SK-N-SH (cell line): ENCODE measurements at regions not wholly inside any gene's neighbourhood (a gene's known extent, or its start where the extent isn't known, plus 50 kb on each side); places are given as distances from the start of the nearest gene placed in this dataset.

Experiments used
- CTCF ChIA-PET: fragments of 300-600, 350-600 bp; formaldehyde crosslinking; extraction: SDS; loops from one replicate; lab custom pipeline; 2021; lab: Yijun Ruan, JAX
- POLR2A ChIA-PET: fragments of 350-600 bp; sonication (Branson Sonifier 250); formaldehyde crosslinking; extraction: SDS; loops from one replicate; lab custom pipeline; 2020; ENCODE audit warnings: antibody characterized with exemption, inconsistent platforms; lab: Yijun Ruan, JAX
- DNase-seq: peaks from one replicate; pipeline ENCODE4 v3.0.0; 2012
- H2AFZ ChIP-seq: fragments of 200-600 bp; sonication (generic); 2 replicates; pipeline ENCODE4 v1.8.1; 2016; ENCODE audit warnings: antibody characterized with exemption, mild to moderate bottlenecking, low read depth
- H3F3A ChIP-seq: fragments of 200-600 bp; sonication (generic); replicated peaks from 2 replicates; pipeline ENCODE3; 2016; ENCODE audit warnings: antibody characterized with exemption, mild to moderate bottlenecking; ENCODE audit not compliant: insufficient read depth
- H3K27ac ChIP-seq, 2 experiments: fragments of 200-500 bp in 1 of 2; fragments of 200-600 bp in 1 of 2; sonication (Bioruptor generic) in 1 of 2; sonication (generic), shearing (Covaris generic) in 1 of 2; 2 replicates each; pipeline versions ENCODE4 v1.5.1 to v1.6.1; 2014 to 2016; ENCODE audit warnings: low read depth in 2 of 2, inconsistent platforms in 1 of 2, low read length in 1 of 2, mild to moderate bottlenecking in 1 of 2, mixed read lengths in 1 of 2
- H3K27me3 ChIP-seq: fragments of 200-600 bp; sonication (generic), shearing (Covaris generic); 2 replicates; pipeline ENCODE4 v1.6.1; 2016; ENCODE audit warnings: mixed run types; ENCODE audit not compliant: insufficient read depth
- H3K36me3 ChIP-seq, 2 experiments: fragments of 200-500 bp in 1 of 2; fragments of 200-600 bp in 1 of 2; sonication (Bioruptor generic) in 1 of 2; sonication (generic) in 1 of 2; replicated peaks in 1 of 2; 2 replicates each; pipeline versions ENCODE3 to v1.5.1; 2014 to 2016; ENCODE audit warnings: low read length in 1 of 2, mild to moderate bottlenecking in 1 of 2; ENCODE audit not compliant: insufficient read depth in 2 of 2, control insufficient read depth in 1 of 2
- H3K4me1 ChIP-seq, 2 experiments: fragments of 200-500 bp in 1 of 2; fragments of 200-600 bp in 1 of 2; sonication (Bioruptor generic) in 1 of 2; sonication (generic), shearing (Covaris generic) in 1 of 2; 2 replicates each; pipeline versions ENCODE4 v1.5.1 to v1.6.1; 2014 to 2016; ENCODE audit warnings: low read depth in 1 of 2, low read length in 1 of 2, mixed run types in 1 of 2; ENCODE audit not compliant: insufficient read depth in 2 of 2, control insufficient read depth in 1 of 2
- H3K4me2 ChIP-seq: fragments of 200-600 bp; sonication (generic), shearing (Covaris generic); 2 replicates; pipeline ENCODE4 v1.6.1; 2017; ENCODE audit warnings: mixed run types
- H3K4me3 ChIP-seq, 2 experiments: fragments of 200-500 bp in 1 of 2; fragments of 200-600 bp in 1 of 2; sonication (Bioruptor generic) in 1 of 2; sonication (generic), shearing (Covaris generic) in 1 of 2; 2 replicates each; pipeline versions ENCODE4 v1.5.1 to v1.8.1; 2014 to 2016; ENCODE audit warnings: low read depth in 2 of 2, inconsistent platforms in 1 of 2, low read length in 1 of 2, mild to moderate bottlenecking in 1 of 2, mixed read lengths in 1 of 2, moderate library complexity in 1 of 2
- H3K79me2 ChIP-seq: fragments of 200-600 bp; sonication (generic); 2 replicates; pipeline ENCODE4 v1.8.1; 2017; ENCODE audit warnings: mild to moderate bottlenecking; ENCODE audit not compliant: insufficient read depth
- H3K9ac ChIP-seq: fragments of 200-600 bp; sonication (generic); 2 replicates; pipeline ENCODE4 v1.6.1; 2017; ENCODE audit warnings: mixed run types
- H3K9me2 ChIP-seq: fragments of 200-600 bp; sonication (generic); 2 replicates; pipeline ENCODE4 v1.6.1; 2017; ENCODE audit warnings: mixed run types
- H3K9me3 ChIP-seq: fragments of 200-600 bp; sonication (generic); 2 replicates; pipeline ENCODE4 v1.6.1; 2017; ENCODE audit warnings: mixed run types, mild to moderate bottlenecking, moderate library complexity
- H4K20me1 ChIP-seq: fragments of 200-600 bp; sonication (generic); 2 replicates; pipeline ENCODE4 v1.6.1; 2017; ENCODE audit warnings: mild to moderate bottlenecking, mixed run types; ENCODE audit not compliant: insufficient read depth
- CHD2 ChIP-seq: fragments of 150-350 bp; IDR thresholded peaks from 2 replicates; pipeline ENCODE4 v1.6.1; 2018; ENCODE audit warnings: low read length; ENCODE audit not compliant: partially characterized antibody
- CTCF ChIP-seq: fragments of 200-600 bp; sonication (generic); IDR thresholded peaks from 2 replicates; pipeline ENCODE4 v1.6.1; 2017; ENCODE audit warnings: antibody characterized with exemption, mild to moderate bottlenecking, moderate library complexity
- FOXJ3 ChIP-seq: sonication (generic); formaldehyde crosslinking; IDR thresholded peaks from 2 replicates; pipeline ENCODE4 v1.5.1; 2020; ENCODE audit warnings: mild to moderate bottlenecking, missing genetic modification reagents
- GABPA ChIP-seq: IDR thresholded peaks from 2 replicates; pipeline ENCODE4 v1.4.0; 2012; ENCODE audit warnings: low read depth, mild to moderate bottlenecking
- JUND ChIP-seq: IDR thresholded peaks from 2 replicates; pipeline ENCODE4 v1.4.0; 2012
- MAX ChIP-seq: IDR thresholded peaks from 2 replicates; pipeline ENCODE4 v1.4.0; 2012; ENCODE audit warnings: low read depth
- MEF2A ChIP-seq: IDR thresholded peaks from 2 replicates; pipeline ENCODE4 v1.4.0; 2012; ENCODE audit warnings: low read depth, borderline replicate concordance
- NRF1 ChIP-seq: IDR thresholded peaks from 2 replicates; pipeline ENCODE4 v1.6.1; 2012; ENCODE audit warnings: low read depth, mild to moderate bottlenecking, low read length
- PBX3 ChIP-seq: IDR thresholded peaks from 2 replicates; pipeline ENCODE4; 2012
- RCOR1 ChIP-seq: fragments of 150-350 bp; IDR thresholded peaks from 2 replicates; pipeline ENCODE4 v1.6.1; 2017; ENCODE audit warnings: antibody characterized with exemption, low read length
- REST ChIP-seq: IDR thresholded peaks from 2 replicates; pipeline ENCODE4 v1.6.1; 2012; ENCODE audit warnings: mild to moderate bottlenecking, low read depth, low read length, moderate library complexity
- RXRA ChIP-seq: IDR thresholded peaks from 2 replicates; pipeline ENCODE4 v1.4.0; 2012; ENCODE audit warnings: low read depth, mild to moderate bottlenecking, borderline replicate concordance
- SIN3A ChIP-seq: IDR thresholded peaks from 2 replicates; pipeline ENCODE4 v1.6.1; 2012; ENCODE audit warnings: low read depth, mild to moderate bottlenecking, low read length, moderate library complexity, borderline replicate concordance
- TCF12 ChIP-seq: IDR thresholded peaks from 2 replicates; pipeline ENCODE4 v1.4.0; 2012
- TEAD4 ChIP-seq: IDR thresholded peaks from 2 replicates; pipeline ENCODE4 v1.4.0; 2012; ENCODE audit warnings: mild to moderate bottlenecking, borderline replicate concordance; ENCODE audit not compliant: insufficient read depth
- YY1 ChIP-seq: IDR thresholded peaks from 2 replicates; pipeline ENCODE4 v1.4.0; 2012; ENCODE audit warnings: low read depth, mild to moderate bottlenecking
- ZBTB33 ChIP-seq: IDR thresholded peaks from 2 replicates; pipeline ENCODE4 v1.4.0; 2012; ENCODE audit warnings: low read depth, borderline replicate concordance
- WGBS: methylation state at CpG from one replicate; pipeline ENCODE4 v1.1.6; 2017; ENCODE audit warnings: low lambda C conversion rate; 5-methylcytosine and 5-hydroxymethylcytosine counted together

GRCh38 chr6:2450546-2450945 lies 205.1 kb upstream of the GMDS start:
- Histone ChIP-seq H4K20me1 (no peaks in the 10 kb centered on the region), H3K4me1 (peaks cover 0 to 16% of the 10 kb centered on the region in 2 experiments; a peak in 2 of 4 replicates), H3K9ac (no peak overlapping the region), H3K27me3 (no peaks in the 10 kb centered on the region; the same call in 1 of the 2 replicates), H3K79me2 (no peaks in the 10 kb centered on the region), H3F3A (no peaks in the 10 kb centered on the region), H2AFZ (no peak overlapping the region), H3K9me2 (no peaks in the 10 kb centered on the region), H3K4me2 (peak overlapping the region; percentile 7; the same call in 1 of the 2 replicates), H3K4me3 (no peak overlapping the region), H3K36me3 (no peaks in the 10 kb centered on the region), H3K9me3 (no peaks in the 10 kb centered on the region), H3K27ac (no peak overlapping the region)
- CTCF ChIA-PET: interaction anchor here (0.5 to 2.4 kb wide), 4 partner anchors 20 to 854 kb away, joined by 3 to 15 read pairs (median 6); no protein-coding TSS in a partner anchor
- WGBS: 3% methylated on average over 11 of the region's 12 CpGs
- POLR2A ChIA-PET: no interaction called here
- TF ChIP-seq RCOR1 (no peak), RXRA (no peak), MEF2A (no peak), FOXJ3 (CRISPR knock-in tag) (no peak), CHD2 (no peak), REST (no peak), CTCF (no peak), TCF12 (no peak), MAX (no peak), SIN3A (no peak), YY1 (no peak), PBX3 (no peak), ZBTB33 (no peak), NRF1 (no peak), TEAD4 (no peak), GABPA (no peak), JUND (no peak)
- TF ChIP-seq, all 33 proteins: peak for 0
- DNase-seq: peak; percentile 68
